ENCODE measurements at regions not wholly inside any gene's neighbourhood (a gene's known extent, or its start where the extent isn't known, plus 50 kb on each side); places are given as distances from the start of the nearest gene placed in this dataset.
"Not testable (repeated sequence)": the region's sequence is repeated elsewhere in the genome, so short reads cannot be mapped to it uniquely, and the experiment has no call there.

GRCh38 chr6:27825025-27825793 lies 87.0 kb downstream of the OR2B2 start:
- peaks cover 18% of the 10 kb centered on the region for H3K36me3 Mint-ChIP-seq (ENCODE audit: low read depth)
- H3K27me3 Mint-ChIP-seq = no peaks in the 10 kb centered on the region
- CTCF ChIA-PET = interaction anchor here (0.6 to 2.0 kb wide), 15 partner anchors 10 to 68 kb away, joined by 3 to 8 read pairs (median 5); a partner anchor contains a TSS
- no peaks in the 10 kb centered on the region for H3K9me3 Mint-ChIP-seq
- no peak for DNase-seq
- H3K4me3 Mint-ChIP-seq = peak overlapping the region; percentile 89
- peak overlapping the region; percentile 99 for H3K27ac Mint-ChIP-seq
- POLR2A ChIA-PET = interaction anchor here (0.6 to 4.6 kb wide), 23 partner anchors 8 to 1799 kb away, joined by 3 to 114 read pairs (median 6); a partner anchor contains a TSS
- peaks cover 48% of the 10 kb centered on the region for H3K4me1 Mint-ChIP-seq

- H3K36me3 Mint-ChIP-seq (ENCODE audit: low read depth) = peaks cover 18% of the 10 kb centered on the region
- peak overlapping the region; percentile 89 for H3K4me3 Mint-ChIP-seq
- H3K4me1 Mint-ChIP-seq = peaks cover 49% of the 10 kb centered on the region
- H3K9me3 Mint-ChIP-seq, H3K27me3 Mint-ChIP-seq: not testable (repeated sequence)
- peak overlapping the region; percentile 99 for H3K27ac Mint-ChIP-seq
- peak; percentile 61 for DNase-seq
- ChIA-PET CTCF (interaction anchor here (0.6 to 2.0 kb wide), 17 partner anchors 9 to 676 kb away, joined by 3 to 8 read pairs (median 5); a partner anchor contains a TSS), POLR2A (interaction anchor here (0.6 to 4.6 kb wide), 26 partner anchors 9 to 1798 kb away, joined by 3 to 114 read pairs (median 6); a partner anchor contains a TSS)
These were observed 87.8 kb downstream of the OR2B2 start for GRCh38 chr6:27824211-27825024.

DNA sequence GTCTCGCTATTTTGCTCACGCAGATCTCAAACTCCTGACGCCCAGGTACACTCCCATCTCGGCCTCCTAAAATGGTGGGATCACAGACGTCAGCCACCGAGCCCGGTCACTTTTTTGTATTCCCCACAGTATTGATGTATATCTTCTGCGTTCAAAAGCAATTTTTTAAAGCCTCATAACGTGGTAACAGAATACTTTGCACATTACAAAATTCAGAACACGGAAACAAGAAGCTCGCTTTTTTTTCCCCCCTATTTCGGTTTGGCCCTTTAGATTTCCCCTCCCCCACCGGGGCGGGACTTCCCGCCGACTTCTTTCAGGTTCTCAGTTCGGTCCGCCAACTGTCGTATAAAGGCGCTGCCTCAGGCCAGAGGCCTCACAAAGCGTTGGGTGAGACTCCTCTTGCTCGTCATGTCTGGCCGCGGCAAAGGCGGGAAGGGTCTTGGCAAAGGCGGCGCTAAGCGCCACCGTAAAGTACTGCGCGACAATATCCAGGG lies 88.4 kb downstream of the OR2B2 start:
- not testable (repeated sequence) for H3K27me3 Mint-ChIP-seq, H3K9me3 Mint-ChIP-seq
- peak; percentile 47 for DNase-seq
- Mint-ChIP-seq H3K27ac (peak overlapping the region; percentile 99), H3K36me3 (ENCODE audit: low read depth) (peaks cover 15% of the 10 kb centered on the region), H3K4me1 (peaks cover 44% of the 10 kb centered on the region), H3K4me3 (peak overlapping the region; percentile 89)
- POLR2A ChIA-PET = interaction anchor here (0.6 to 4.6 kb wide), 15 partner anchors 9 to 1798 kb away, joined by 3 to 114 read pairs (median 9); a partner anchor contains a TSS
- CTCF ChIA-PET = interaction anchor here (0.7 to 2.0 kb wide), 11 partner anchors 10 to 676 kb away, joined by 3 to 8 read pairs (median 5); a partner anchor contains a TSS

GRCh38 chr6:27816906-27817305 lies 95.3 kb downstream of the OR2B2 start:
- Mint-ChIP-seq H3K27ac (peak overlapping the region; percentile 97), H3K9me3 (no peaks in the 10 kb centered on the region), H3K36me3 (ENCODE audit: low read depth) (peaks cover 2% of the 10 kb centered on the region), H3K27me3 (no peaks in the 10 kb centered on the region), H3K4me1 (peaks cover 58% of the 10 kb centered on the region), H3K4me3 (no peak overlapping the region)
- POLR2A ChIA-PET = no interaction called here
- no peak for DNase-seq
- CTCF ChIA-PET = interaction anchor here (0.9 kb wide), 1 partner anchor 52 kb away, joined by 3 read pairs; no protein-coding TSS in a partner anchor

DNA sequence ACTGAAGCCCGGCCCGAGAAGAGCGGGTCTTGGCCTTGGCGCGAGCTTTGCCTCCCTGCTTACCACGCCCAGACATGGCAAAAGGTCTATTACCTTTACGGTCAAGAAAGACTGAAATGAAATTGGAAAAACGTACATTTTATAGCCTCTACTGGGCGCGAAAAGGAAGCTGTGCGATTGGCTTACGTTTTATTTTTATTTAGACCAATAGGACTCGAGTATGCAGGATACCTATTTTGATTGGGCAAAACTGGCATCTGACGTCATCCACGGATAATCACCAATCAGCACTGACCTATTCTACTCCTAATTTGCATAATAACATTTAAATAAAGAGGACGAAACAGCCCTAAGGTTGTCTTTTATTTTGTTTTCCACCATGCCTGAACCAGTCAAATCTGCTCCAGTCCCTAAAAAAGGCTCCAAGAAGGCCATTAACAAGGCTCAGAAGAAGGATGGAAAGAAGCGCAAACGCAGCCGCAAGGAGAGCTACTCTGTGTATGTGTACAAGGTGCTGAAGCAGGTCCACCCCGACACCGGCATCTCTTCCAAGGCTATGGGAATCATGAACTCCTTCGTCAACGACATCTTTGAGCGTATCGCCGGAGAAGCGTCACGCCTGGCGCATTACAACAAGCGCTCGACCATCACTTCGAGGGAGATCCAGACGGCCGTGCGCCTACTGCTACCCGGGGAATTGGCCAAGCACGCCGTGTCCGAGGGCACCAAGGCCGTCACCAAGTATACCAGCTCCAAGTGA lies 97.4 kb downstream of the OR2B2 start:
- Mint-ChIP-seq H3K4me1 (peaks cover 63% of the 10 kb centered on the region), H3K4me3 (peak overlapping the region; percentile 75), H3K27ac (peak overlapping the region; percentile 97), H3K9me3 (no peaks in the 10 kb centered on the region), H3K27me3 (no peaks in the 10 kb centered on the region), H3K36me3 (ENCODE audit: low read depth) (peaks cover 11% of the 10 kb centered on the region)
- ChIA-PET POLR2A (interaction anchor here (0.5 to 9.7 kb wide), 19 partner anchors 9 to 1769 kb away, joined by 3 to 197 read pairs (median 4); a partner anchor contains a TSS), CTCF (interaction anchor here (0.6 to 1.5 kb wide), 5 partner anchors 9 to 1543 kb away, joined by 3 to 5 read pairs (median 3); a partner anchor contains a TSS)
- DNase-seq = peak; percentile 92

GRCh38 chr6:27814415-27814664 lies 97.9 kb downstream of the OR2B2 start:
- not testable (repeated sequence) for H3K9me3 Mint-ChIP-seq, H3K27me3 Mint-ChIP-seq, DNase-seq
- Mint-ChIP-seq H3K27ac (peak overlapping the region; percentile 97), H3K4me3 (peak overlapping the region; percentile 75), H3K36me3 (ENCODE audit: low read depth) (peaks cover 11% of the 10 kb centered on the region), H3K4me1 (peaks cover 61% of the 10 kb centered on the region)
- ChIA-PET CTCF (interaction anchor here (0.6 to 1.5 kb wide), 4 partner anchors 10 to 1543 kb away, joined by 3 to 5 read pairs (median 3); a partner anchor contains a TSS), POLR2A (interaction anchor here (0.5 to 9.7 kb wide), 15 partner anchors 10 to 1768 kb away, joined by 3 to 197 read pairs (median 5); a partner anchor contains a TSS)

- H3K4me1 Mint-ChIP-seq = peaks cover 64% of the 10 kb centered on the region
- H3K27ac Mint-ChIP-seq = peak overlapping the region; percentile 97
- DNase-seq = no peak
- no peaks in the 10 kb centered on the region for H3K27me3 Mint-ChIP-seq
- H3K36me3 Mint-ChIP-seq (ENCODE audit: low read depth) = peaks cover 11% of the 10 kb centered on the region
- peak overlapping the region; percentile 75 for H3K4me3 Mint-ChIP-seq
- H3K9me3 Mint-ChIP-seq = no peaks in the 10 kb centered on the region
- POLR2A ChIA-PET = interaction anchor here (0.9 to 9.7 kb wide), 9 partner anchors 11 to 681 kb away, joined by 4 to 197 read pairs (median 49); a partner anchor contains a TSS
- CTCF ChIA-PET = interaction anchor here (0.6 to 1.5 kb wide), 2 partner anchors 11 to 1586 kb away, joined by 4 to 5 read pairs; a partner anchor contains a TSS
These were observed 99.2 kb downstream of the OR2B2 start for GRCh38 chr6:27812805-27813492.

GRCh38 chr6:27812078-27812804 lies 100.0 kb downstream of the OR2B2 start:
- Mint-ChIP-seq H3K9me3 (no peaks in the 10 kb centered on the region), H3K4me1 (peaks cover 64% of the 10 kb centered on the region), H3K36me3 (ENCODE audit: low read depth) (peaks cover 11% of the 10 kb centered on the region), H3K27ac (peak overlapping the region; percentile 97), H3K4me3 (peak overlapping the region; percentile 46), H3K27me3 (no peaks in the 10 kb centered on the region)
- ChIA-PET CTCF (interaction anchor here (0.7 to 1.1 kb wide), 3 partner anchors 9 to 60 kb away, joined by 3 to 4 read pairs (median 3); a partner anchor contains a TSS), POLR2A (interaction anchor here (0.6 to 9.7 kb wide), 13 partner anchors 12 to 1786 kb away, joined by 3 to 197 read pairs (median 49); a partner anchor contains a TSS)
- no peak for DNase-seq

DNA sequence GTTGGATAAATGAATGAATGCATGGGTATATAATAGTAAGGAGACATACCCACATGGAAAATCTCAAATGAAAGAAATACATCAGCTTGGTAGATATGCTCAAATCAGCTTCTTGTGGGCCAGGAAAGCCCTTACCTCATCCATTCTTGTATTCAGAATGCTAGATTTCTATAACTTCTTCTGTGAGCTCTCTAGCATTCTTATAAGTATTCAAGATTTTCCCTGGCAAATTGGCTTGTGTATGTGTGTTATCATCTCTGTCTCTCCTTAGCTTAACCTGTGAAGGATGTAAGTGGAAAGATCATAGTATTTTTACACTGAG lies 100.8 kb downstream of the OR2B2 start:
- H3K27ac Mint-ChIP-seq = peak overlapping the region; percentile 99
- H3K27me3 Mint-ChIP-seq = no peaks in the 10 kb centered on the region
- ChIA-PET POLR2A (interaction anchor here (0.6 to 9.7 kb wide), 16 partner anchors 13 to 1785 kb away, joined by 3 to 197 read pairs (median 10); a partner anchor contains a TSS), CTCF (interaction anchor here (0.9 to 3.3 kb wide), 5 partner anchors 10 to 84 kb away, joined by 3 to 26 read pairs (median 3); no protein-coding TSS in a partner anchor)
- H3K4me1 Mint-ChIP-seq = peaks cover 64% of the 10 kb centered on the region
- peak overlapping the region; percentile 86 for H3K4me3 Mint-ChIP-seq
- peaks cover 11% of the 10 kb centered on the region for H3K36me3 Mint-ChIP-seq (ENCODE audit: low read depth)
- no peaks in the 10 kb centered on the region for H3K9me3 Mint-ChIP-seq
- no peak for DNase-seq

GRCh38 chr6:27810768-27811450 lies 101.3 kb downstream of the OR2B2 start:
- Mint-ChIP-seq H3K27ac (peak overlapping the region; percentile 99), H3K4me1 (peaks cover 65% of the 10 kb centered on the region), H3K27me3 (no peaks in the 10 kb centered on the region), H3K36me3 (ENCODE audit: low read depth) (peaks cover 11% of the 10 kb centered on the region), H3K9me3 (no peaks in the 10 kb centered on the region), H3K4me3 (peak overlapping the region; percentile 86)
- ChIA-PET POLR2A (interaction anchor here (0.6 to 9.7 kb wide), 22 partner anchors 12 to 1784 kb away, joined by 3 to 197 read pairs (median 10); a partner anchor contains a TSS), CTCF (interaction anchor here (0.6 to 3.3 kb wide), 7 partner anchors 9 to 1779 kb away, joined by 3 to 26 read pairs (median 3); a partner anchor contains a TSS)
- peak; percentile 48 for DNase-seq
